ENCODE measurements at regions not wholly inside any gene's neighbourhood (a gene's known extent, or its start where the extent isn't known, plus 50 kb on each side); places are given as distances from the start of the nearest gene placed in this dataset.

DNA sequence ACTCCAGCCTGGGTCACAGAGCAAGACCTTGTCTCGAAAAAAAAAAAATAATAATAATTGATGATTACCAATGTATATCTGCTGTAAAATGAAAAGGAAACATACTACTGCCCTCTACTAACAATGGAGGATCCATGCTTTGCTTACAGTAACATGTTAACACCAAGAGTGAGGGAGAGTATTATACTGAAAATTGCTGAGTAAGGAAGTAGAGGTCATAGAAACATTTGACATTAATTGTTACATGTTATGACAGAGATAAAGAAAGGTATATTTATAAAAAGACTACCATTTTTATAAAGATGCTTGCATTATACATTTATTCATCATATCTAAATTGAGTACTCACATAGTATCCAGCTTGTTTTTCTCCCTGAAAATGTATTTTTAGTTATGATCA, 1989.8 kb upstream of the TENM3 start:
- no peaks in the 10 kb centered on the region for H3K79me1 ChIP-seq (ENCODE audit: low read length)
- no peak overlapping the region for H2AFZ ChIP-seq (ENCODE audit: insufficient read depth, low read length, poor library complexity)
- no peaks in the 10 kb centered on the region for H3K4me1 ChIP-seq (ENCODE audit: control insufficient read depth in 1 of 2, insufficient read depth in 2 of 2, low read length in 2 of 2)
- H3K9ac ChIP-seq (ENCODE audit: low read length), result no peak overlapping the region
- H3K23ac ChIP-seq (ENCODE audit: low read length), result no peak overlapping the region
- H3K18ac ChIP-seq (ENCODE audit: low read length), result no peak overlapping the region
- no peak overlapping the region for H2AK5ac ChIP-seq (ENCODE audit: low read length)
- no peak overlapping the region for H3K27ac ChIP-seq (ENCODE audit: low read depth, low read length)
- H3K14ac ChIP-seq (ENCODE audit: low read length), result no peak overlapping the region
- H3K79me2 ChIP-seq (ENCODE audit: control insufficient read depth, insufficient read depth, low read length, poor library complexity), result no peaks in the 10 kb centered on the region
- no peak overlapping the region for H2BK12ac ChIP-seq (ENCODE audit: low read length)
- no peak overlapping the region for H3K4me3 ChIP-seq (ENCODE audit: low read depth, low read length)
- H3K4ac ChIP-seq (ENCODE audit: low read depth, low read length), result no peak overlapping the region
- H2BK120ac ChIP-seq (ENCODE audit: insufficient read depth, low read length, poor library complexity), result no peak overlapping the region
- no peak overlapping the region for H3K4me2 ChIP-seq (ENCODE audit: low read length)
- no peak overlapping the region for H4K12ac ChIP-seq (ENCODE audit: low read depth, low read length)
- H3K9me3 ChIP-seq (ENCODE audit: insufficient read depth, low read depth, low read length), result no peaks in the 10 kb centered on the region
- no peak overlapping the region for H4K8ac ChIP-seq (ENCODE audit: low read depth, low read length)
- no peaks in the 10 kb centered on the region for H3K36me3 ChIP-seq (ENCODE audit: control insufficient read depth in 1 of 2, insufficient read depth in 2 of 2, low read length in 2 of 2)
- no peak overlapping the region for H2BK5ac ChIP-seq (ENCODE audit: low read depth, low read length, poor library complexity)
- no peak overlapping the region for H4K91ac ChIP-seq (ENCODE audit: low read depth, low read length)
- DNase-seq, result no peak
- H3K27me3 ChIP-seq (ENCODE audit: insufficient read depth, low read length), result no peaks in the 10 kb centered on the region
- WGBS (ENCODE audit: extremely low coverage, insufficient coverage, insufficient read length), result no CpG with 5 or more reads among the region's 1 CpG

DNA sequence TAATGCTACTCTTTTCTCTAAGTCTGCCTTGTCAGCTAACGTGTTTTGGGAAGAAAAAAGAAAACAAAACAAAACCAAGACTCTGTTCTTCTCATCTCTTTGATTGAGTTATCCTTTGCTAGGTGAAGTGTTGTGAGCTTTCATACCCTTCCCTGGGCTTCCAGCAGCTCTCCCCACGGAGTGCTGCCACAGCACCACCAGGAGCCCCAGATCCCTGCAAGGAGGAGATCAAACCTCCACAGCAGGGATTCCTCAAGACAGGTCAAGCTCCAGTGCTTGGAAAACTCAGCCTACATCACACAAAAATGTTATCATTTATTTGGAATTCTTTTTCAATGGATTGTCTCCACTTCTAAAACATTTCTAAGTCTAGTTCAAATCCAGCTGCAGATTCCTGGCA, 1981.9 kb upstream of the TENM3 start:
- no peaks in the 10 kb centered on the region for H3K4me1 ChIP-seq (ENCODE audit: control insufficient read depth in 1 of 2, insufficient read depth in 2 of 2, low read length in 2 of 2)
- H4K8ac ChIP-seq (ENCODE audit: low read depth, low read length), result no peak overlapping the region
- no CpG with 5 or more reads among the region's 2 CpGs for whole genome bisulfite sequencing (ENCODE audit: extremely low coverage, insufficient coverage, insufficient read length)
- H2BK5ac ChIP-seq (ENCODE audit: low read depth, low read length, poor library complexity), result no peak overlapping the region
- H3K18ac ChIP-seq (ENCODE audit: low read length), result no peak overlapping the region
- no peaks in the 10 kb centered on the region for H3K79me2 ChIP-seq (ENCODE audit: control insufficient read depth, insufficient read depth, low read length, poor library complexity)
- H3K9ac ChIP-seq (ENCODE audit: low read length), result no peak overlapping the region
- no peak overlapping the region for H3K23ac ChIP-seq (ENCODE audit: low read length)
- no peak overlapping the region for H3K27ac ChIP-seq (ENCODE audit: low read depth, low read length)
- H3K4me2 ChIP-seq (ENCODE audit: low read length), result no peak overlapping the region
- no peak overlapping the region for H3K4me3 ChIP-seq (ENCODE audit: low read depth, low read length)
- no peaks in the 10 kb centered on the region for H3K36me3 ChIP-seq (ENCODE audit: control insufficient read depth in 1 of 2, insufficient read depth in 2 of 2, low read length in 2 of 2)
- H2BK120ac ChIP-seq (ENCODE audit: insufficient read depth, low read length, poor library complexity), result no peak overlapping the region
- no peak overlapping the region for H2AFZ ChIP-seq (ENCODE audit: insufficient read depth, low read length, poor library complexity)
- no peak overlapping the region for H2BK12ac ChIP-seq (ENCODE audit: low read length)
- H3K27me3 ChIP-seq (ENCODE audit: insufficient read depth, low read length), result no peaks in the 10 kb centered on the region
- H4K91ac ChIP-seq (ENCODE audit: low read depth, low read length), result no peak overlapping the region
- no peaks in the 10 kb centered on the region for H3K79me1 ChIP-seq (ENCODE audit: low read length)
- H2AK5ac ChIP-seq (ENCODE audit: low read length), result no peak overlapping the region
- no peaks in the 10 kb centered on the region for H3K9me3 ChIP-seq (ENCODE audit: insufficient read depth, low read depth, low read length)
- no peak overlapping the region for H3K14ac ChIP-seq (ENCODE audit: low read length)
- H3K4ac ChIP-seq (ENCODE audit: low read depth, low read length), result no peak overlapping the region
- no peak for DNase-seq
- H4K12ac ChIP-seq (ENCODE audit: low read depth, low read length), result no peak overlapping the region

DNA sequence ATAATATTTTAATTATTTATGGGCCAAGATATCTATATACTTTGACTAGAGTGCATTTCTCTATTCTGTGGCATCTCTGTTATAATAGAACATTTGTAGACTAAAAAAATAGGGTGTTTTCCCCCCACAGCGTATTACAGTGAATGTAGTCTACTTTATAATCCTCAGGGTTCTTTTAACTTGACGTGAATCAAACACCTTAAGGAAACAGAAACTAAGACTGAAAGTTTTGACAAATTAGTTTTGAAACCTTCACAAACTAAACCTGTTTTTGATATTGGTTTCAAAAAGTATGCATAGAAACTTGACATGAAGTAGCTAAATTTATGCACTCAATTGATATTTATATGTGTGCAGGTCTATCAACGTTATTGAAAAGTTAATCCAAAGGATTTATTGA, 1963.1 kb upstream of the TENM3 start:
- Histone ChIP-seq H2AK5ac (ENCODE audit: low read length) (no peak overlapping the region), H3K27me3 (ENCODE audit: insufficient read depth, low read length) (no peaks in the 10 kb centered on the region), H3K9ac (ENCODE audit: low read length) (no peak overlapping the region), H2AFZ (ENCODE audit: insufficient read depth, low read length, poor library complexity) (no peak overlapping the region), H3K27ac (ENCODE audit: low read depth, low read length) (no peak overlapping the region), H4K8ac (ENCODE audit: low read depth, low read length) (no peak overlapping the region), H4K91ac (ENCODE audit: low read depth, low read length) (no peak overlapping the region), H3K23ac (ENCODE audit: low read length) (no peak overlapping the region), H2BK120ac (ENCODE audit: insufficient read depth, low read length, poor library complexity) (no peak overlapping the region), H2BK5ac (ENCODE audit: low read depth, low read length, poor library complexity) (no peak overlapping the region), H3K4me2 (ENCODE audit: low read length) (no peak overlapping the region), H4K12ac (ENCODE audit: low read depth, low read length) (no peak overlapping the region), H3K9me3 (ENCODE audit: insufficient read depth, low read depth, low read length) (no peaks in the 10 kb centered on the region), H3K79me2 (ENCODE audit: control insufficient read depth, insufficient read depth, low read length, poor library complexity) (no peaks in the 10 kb centered on the region), H3K4ac (ENCODE audit: low read depth, low read length) (no peak overlapping the region), H3K4me3 (ENCODE audit: low read depth, low read length) (no peak overlapping the region), H3K36me3 (ENCODE audit: control insufficient read depth in 1 of 2, insufficient read depth in 2 of 2, low read length in 2 of 2) (no peaks in the 10 kb centered on the region), H3K4me1 (ENCODE audit: control insufficient read depth in 1 of 2, insufficient read depth in 2 of 2, low read length in 2 of 2) (no peaks in the 10 kb centered on the region), H3K79me1 (ENCODE audit: low read length) (no peaks in the 10 kb centered on the region), H3K18ac (ENCODE audit: low read length) (no peak overlapping the region), H2BK12ac (ENCODE audit: low read length) (no peak overlapping the region), H3K14ac (ENCODE audit: low read length) (no peak overlapping the region)
- no CpG with 5 or more reads among the region's 3 CpGs for WGBS (ENCODE audit: extremely low coverage, insufficient coverage, insufficient read length)
- DNase-seq, result no peak

DNA sequence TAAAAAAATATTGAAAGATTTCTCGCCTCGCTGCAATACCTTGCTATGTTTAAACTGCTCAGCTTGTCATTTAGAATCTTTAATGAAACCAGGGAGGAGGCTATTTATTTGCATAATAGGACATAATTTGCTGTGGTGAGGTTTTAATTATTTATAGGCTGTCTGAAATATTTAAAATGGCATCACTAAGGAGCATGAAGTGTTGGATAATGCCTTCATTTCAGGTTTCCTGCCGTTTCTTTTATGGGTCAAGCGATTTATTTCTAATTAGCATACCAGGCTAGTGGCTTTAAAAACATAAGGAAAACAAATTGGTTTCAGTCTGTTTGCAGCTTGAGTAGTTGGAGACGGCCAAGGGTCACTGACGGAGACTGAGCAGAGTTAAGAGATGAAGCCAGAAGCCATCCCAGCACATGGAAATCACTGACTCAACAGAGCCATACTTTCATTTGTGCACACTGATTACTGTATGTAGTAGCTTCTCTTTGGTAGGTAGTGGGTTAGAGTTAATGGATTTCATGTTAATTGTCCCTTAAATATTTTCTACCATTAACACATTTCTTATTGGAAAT, 1962.4 kb upstream of the TENM3 start:
- H3K4me3 ChIP-seq (ENCODE audit: low read depth, low read length), result no peak overlapping the region
- H3K79me1 ChIP-seq (ENCODE audit: low read length), result no peaks in the 10 kb centered on the region
- H3K9me3 ChIP-seq (ENCODE audit: insufficient read depth, low read depth, low read length), result no peaks in the 10 kb centered on the region
- no peak overlapping the region for H4K8ac ChIP-seq (ENCODE audit: low read depth, low read length)
- no peaks in the 10 kb centered on the region for H3K79me2 ChIP-seq (ENCODE audit: control insufficient read depth, insufficient read depth, low read length, poor library complexity)
- H3K4ac ChIP-seq (ENCODE audit: low read depth, low read length), result no peak overlapping the region
- H2BK5ac ChIP-seq (ENCODE audit: low read depth, low read length, poor library complexity), result no peak overlapping the region
- H3K27ac ChIP-seq (ENCODE audit: low read depth, low read length), result no peak overlapping the region
- H2AK5ac ChIP-seq (ENCODE audit: low read length), result no peak overlapping the region
- no peak for DNase-seq
- no peak overlapping the region for H2BK12ac ChIP-seq (ENCODE audit: low read length)
- WGBS (ENCODE audit: extremely low coverage, insufficient coverage, insufficient read length), result no CpG with 5 or more reads among the region's 6 CpGs
- no peak overlapping the region for H3K18ac ChIP-seq (ENCODE audit: low read length)
- no peak overlapping the region for H2BK120ac ChIP-seq (ENCODE audit: insufficient read depth, low read length, poor library complexity)
- no peak overlapping the region for H3K4me2 ChIP-seq (ENCODE audit: low read length)
- H4K91ac ChIP-seq (ENCODE audit: low read depth, low read length), result no peak overlapping the region
- H3K23ac ChIP-seq (ENCODE audit: low read length), result no peak overlapping the region
- H3K4me1 ChIP-seq (ENCODE audit: control insufficient read depth in 1 of 2, insufficient read depth in 2 of 2, low read length in 2 of 2), result no peaks in the 10 kb centered on the region
- no peak overlapping the region for H3K14ac ChIP-seq (ENCODE audit: low read length)
- H2AFZ ChIP-seq (ENCODE audit: insufficient read depth, low read length, poor library complexity), result no peak overlapping the region
- H3K9ac ChIP-seq (ENCODE audit: low read length), result no peak overlapping the region
- H3K27me3 ChIP-seq (ENCODE audit: insufficient read depth, low read length), result no peaks in the 10 kb centered on the region
- H4K12ac ChIP-seq (ENCODE audit: low read depth, low read length), result no peak overlapping the region
- H3K36me3 ChIP-seq (ENCODE audit: control insufficient read depth in 1 of 2, insufficient read depth in 2 of 2, low read length in 2 of 2), result no peaks in the 10 kb centered on the region
